ENCODE measurements at regions not wholly inside any gene's neighbourhood (a gene's known extent, or its start where the extent isn't known, plus 50 kb on each side); places are given as distances from the start of the nearest gene placed in this dataset.

- peaks cover 60% of the 10 kb centered on the region for H3K27me3 Mint-ChIP-seq
- ATAC-seq (ENCODE audit: low read depth): no peak
- no peak overlapping the region for H3K4me3 Mint-ChIP-seq
- CTCF ChIA-PET: no interaction called here
- DNase-seq: no peak
- TF ChIP-seq, protein P1, sequence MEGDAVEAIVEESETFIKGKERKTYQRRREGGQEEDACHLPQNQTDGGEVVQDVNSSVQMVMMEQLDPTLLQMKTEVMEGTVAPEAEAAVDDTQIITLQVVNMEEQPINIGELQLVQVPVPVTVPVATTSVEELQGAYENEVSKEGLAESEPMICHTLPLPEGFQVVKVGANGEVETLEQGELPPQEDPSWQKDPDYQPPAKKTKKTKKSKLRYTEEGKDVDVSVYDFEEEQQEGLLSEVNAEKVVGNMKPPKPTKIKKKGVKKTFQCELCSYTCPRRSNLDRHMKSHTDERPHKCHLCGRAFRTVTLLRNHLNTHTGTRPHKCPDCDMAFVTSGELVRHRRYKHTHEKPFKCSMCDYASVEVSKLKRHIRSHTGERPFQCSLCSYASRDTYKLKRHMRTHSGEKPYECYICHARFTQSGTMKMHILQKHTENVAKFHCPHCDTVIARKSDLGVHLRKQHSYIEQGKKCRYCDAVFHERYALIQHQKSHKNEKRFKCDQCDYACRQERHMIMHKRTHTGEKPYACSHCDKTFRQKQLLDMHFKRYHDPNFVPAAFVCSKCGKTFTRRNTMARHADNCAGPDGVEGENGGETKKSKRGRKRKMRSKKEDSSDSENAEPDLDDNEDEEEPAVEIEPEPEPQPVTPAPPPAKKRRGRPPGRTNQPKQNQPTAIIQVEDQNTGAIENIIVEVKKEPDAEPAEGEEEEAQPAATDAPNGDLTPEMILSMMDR (IDR thresholded peaks at IDR 0.05): no peak
- H3K27ac Mint-ChIP-seq: no peak overlapping the region
- H3K9me3 Mint-ChIP-seq: peaks cover 3% of the 10 kb centered on the region
- intact Hi-C loops (cut with micrococcal nuclease): loop anchor here (10.0 kb wide), 1 partner anchor 446 kb away; the partner anchor contains the start of gene ID2
- H3K36me3 Mint-ChIP-seq (ENCODE audit: low read depth): no peaks in the 10 kb centered on the region
- POLR2A ChIA-PET: no interaction called here
- peaks cover 16% of the 10 kb centered on the region for H3K4me1 Mint-ChIP-seq
Observed at GRCh38 chr2:8238521-8239230, 443.2 kb upstream of the ID2 start.

GRCh38 chr2:8239531-8240088 is 442.2 kb upstream of the ID2 start:
- no peak overlapping the region for H3K4me3 Mint-ChIP-seq
- no peaks in the 10 kb centered on the region for H3K36me3 Mint-ChIP-seq (ENCODE audit: low read depth)
- DNase-seq: no peak
- H3K9me3 Mint-ChIP-seq: peaks cover 7% of the 10 kb centered on the region
- peaks cover 10% of the 10 kb centered on the region for H3K4me1 Mint-ChIP-seq
- ChIA-PET CTCF (no interaction called here), POLR2A (no interaction called here)
- no peak overlapping the region for H3K27ac Mint-ChIP-seq
- peaks cover 54% of the 10 kb centered on the region for H3K27me3 Mint-ChIP-seq
- intact Hi-C loops (cut with micrococcal nuclease): loop anchor here (10.0 kb wide), 1 partner anchor 445 kb away; the partner anchor contains the start of gene ID2
- ATAC-seq (ENCODE audit: low read depth): no peak
- TF ChIP-seq, protein P1 (IDR thresholded peaks at IDR 0.05): no peak

- no peak overlapping the region for H3K4me3 Mint-ChIP-seq
- TF ChIP-seq, protein P1 (IDR thresholded peaks at IDR 0.05): no peak
- no peak overlapping the region for H3K27ac Mint-ChIP-seq
- H3K27me3 Mint-ChIP-seq: peaks cover 38% of the 10 kb centered on the region
- DNase-seq (no peak), ATAC-seq (ENCODE audit: low read depth) (no peak)
- H3K36me3 Mint-ChIP-seq (ENCODE audit: low read depth): no peaks in the 10 kb centered on the region
- H3K4me1 Mint-ChIP-seq: peaks cover 3% of the 10 kb centered on the region
- CTCF ChIA-PET: no interaction called here
- POLR2A ChIA-PET: no interaction called here
- intact Hi-C loops (cut with micrococcal nuclease): no loop called here
- peaks cover 18% of the 10 kb centered on the region for H3K9me3 Mint-ChIP-seq
Observed at GRCh38 chr2:8241317-8241716, 440.5 kb upstream of the ID2 start.

DNA sequence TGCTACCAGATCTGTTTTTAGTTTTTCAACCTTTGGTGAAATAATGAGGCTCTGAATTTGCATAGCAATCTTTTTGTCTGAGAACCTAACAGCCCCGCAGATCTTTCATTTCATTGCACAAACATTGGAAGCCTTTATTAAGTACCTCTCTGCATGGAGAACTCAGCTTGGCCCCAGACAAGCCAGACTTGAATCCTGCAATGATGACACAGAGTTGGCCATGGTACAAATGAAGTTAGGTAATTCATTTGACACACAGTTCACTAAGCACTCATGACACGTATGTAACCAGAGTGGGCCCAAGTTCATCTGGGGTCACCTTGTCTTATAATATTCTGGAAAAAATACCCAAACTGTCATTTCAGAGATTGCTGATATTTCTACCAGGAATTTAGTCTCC is 439.1 kb upstream of the ID2 start:
- ATAC-seq (ENCODE audit: low read depth) (no peak), DNase-seq (no peak)
- Mint-ChIP-seq H3K9me3 (peaks cover 23% of the 10 kb centered on the region), H3K4me3 (no peak overlapping the region), H3K36me3 (ENCODE audit: low read depth) (no peaks in the 10 kb centered on the region), H3K27me3 (peaks cover 31% of the 10 kb centered on the region), H3K4me1 (peaks cover 3% of the 10 kb centered on the region), H3K27ac (no peak overlapping the region)
- intact Hi-C loops (cut with micrococcal nuclease): no loop called here
- TF ChIP-seq, protein P1 (IDR thresholded peaks at IDR 0.05): no peak
- ChIA-PET POLR2A (no interaction called here), CTCF (no interaction called here)

DNA sequence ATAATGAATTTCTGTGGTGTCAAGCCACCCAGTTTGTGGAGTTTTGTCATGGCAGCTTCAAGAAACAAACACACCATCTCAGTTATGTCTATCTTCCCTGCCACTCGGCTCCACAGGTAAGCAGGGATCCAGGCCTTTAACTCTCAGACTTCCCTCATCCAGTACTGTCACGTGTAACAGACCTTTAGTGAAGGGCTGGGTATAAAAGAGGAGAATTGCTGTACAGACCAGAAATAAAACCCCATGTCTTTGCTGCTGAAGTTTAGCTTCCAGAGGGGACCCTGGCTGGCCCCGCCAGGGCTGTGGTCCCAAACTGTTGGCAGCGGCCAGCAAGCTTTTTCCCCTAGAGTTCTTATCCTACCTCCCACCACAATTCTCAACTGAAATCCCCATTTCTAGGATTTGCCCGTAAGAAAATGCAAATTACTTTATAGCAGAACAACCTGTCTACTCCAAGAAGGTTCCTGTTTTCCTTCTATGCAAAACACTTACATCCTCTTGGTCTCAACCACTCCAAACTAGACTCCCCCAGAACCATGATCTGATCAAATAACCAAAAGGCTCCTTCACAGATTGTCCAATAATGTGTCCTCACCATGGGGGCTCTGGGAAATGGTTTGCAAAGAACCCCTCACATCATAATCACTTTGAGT is 438.0 kb upstream of the ID2 start:
- Mint-ChIP-seq H3K4me3 (no peak overlapping the region), H3K27ac (no peak overlapping the region), H3K36me3 (ENCODE audit: low read depth) (no peaks in the 10 kb centered on the region), H3K4me1 (peaks cover 3% of the 10 kb centered on the region), H3K9me3 (peaks cover 23% of the 10 kb centered on the region), H3K27me3 (peaks cover 30% of the 10 kb centered on the region)
- no peak for ATAC-seq (ENCODE audit: low read depth)
- intact Hi-C loops (cut with micrococcal nuclease): no loop called here
- DNase-seq: no peak
- POLR2A ChIA-PET: no interaction called here
- TF ChIP-seq, protein P1 (IDR thresholded peaks at IDR 0.05): no peak
- CTCF ChIA-PET: no interaction called here

Data from activated B cell treated with CpG ODN at 0.5 μM for 24 hours (primary cell).